ENCODE measurements at regions not wholly inside any gene's neighbourhood (a gene's known extent, or its start where the extent isn't known, plus 50 kb on each side); places are given as distances from the start of the nearest gene placed in this dataset.

DNA sequence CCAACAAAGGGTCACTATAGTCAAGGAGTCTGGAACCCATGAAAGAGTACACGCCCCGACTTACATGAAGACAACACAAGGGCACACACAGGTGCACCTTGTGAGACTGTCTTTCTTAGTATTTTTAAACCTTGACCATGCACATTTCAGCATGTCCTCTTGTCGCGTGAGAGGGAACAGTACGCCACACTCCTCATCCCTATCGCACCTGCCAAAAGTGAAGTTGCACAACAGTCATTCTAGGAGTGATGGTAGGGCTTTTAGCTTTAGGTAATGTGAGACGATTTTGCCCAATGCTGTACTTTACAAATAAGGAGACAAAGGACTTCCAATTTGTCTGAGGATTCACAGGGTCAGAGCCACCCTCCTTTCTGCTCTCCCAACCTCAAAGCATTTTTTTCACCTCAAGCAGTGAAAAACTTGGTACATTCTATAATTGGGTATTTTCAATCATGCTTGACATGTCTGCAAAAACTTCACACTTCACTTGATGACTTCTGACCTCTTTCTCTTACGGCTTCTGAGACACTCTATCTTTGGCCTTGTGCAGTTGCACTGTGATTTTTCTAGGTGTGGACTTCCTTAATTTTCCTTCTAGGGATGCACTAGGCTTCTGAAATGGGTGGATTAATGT, 173.9 kb upstream of the GRB10 start (continued):
- TF ChIP-seq ZNF532 (CRISPR knock-in tag; IDR thresholded peaks at IDR 0.05; ENCODE audit: borderline replicate concordance): no peak
- TF ChIP-seq, protein P1, sequence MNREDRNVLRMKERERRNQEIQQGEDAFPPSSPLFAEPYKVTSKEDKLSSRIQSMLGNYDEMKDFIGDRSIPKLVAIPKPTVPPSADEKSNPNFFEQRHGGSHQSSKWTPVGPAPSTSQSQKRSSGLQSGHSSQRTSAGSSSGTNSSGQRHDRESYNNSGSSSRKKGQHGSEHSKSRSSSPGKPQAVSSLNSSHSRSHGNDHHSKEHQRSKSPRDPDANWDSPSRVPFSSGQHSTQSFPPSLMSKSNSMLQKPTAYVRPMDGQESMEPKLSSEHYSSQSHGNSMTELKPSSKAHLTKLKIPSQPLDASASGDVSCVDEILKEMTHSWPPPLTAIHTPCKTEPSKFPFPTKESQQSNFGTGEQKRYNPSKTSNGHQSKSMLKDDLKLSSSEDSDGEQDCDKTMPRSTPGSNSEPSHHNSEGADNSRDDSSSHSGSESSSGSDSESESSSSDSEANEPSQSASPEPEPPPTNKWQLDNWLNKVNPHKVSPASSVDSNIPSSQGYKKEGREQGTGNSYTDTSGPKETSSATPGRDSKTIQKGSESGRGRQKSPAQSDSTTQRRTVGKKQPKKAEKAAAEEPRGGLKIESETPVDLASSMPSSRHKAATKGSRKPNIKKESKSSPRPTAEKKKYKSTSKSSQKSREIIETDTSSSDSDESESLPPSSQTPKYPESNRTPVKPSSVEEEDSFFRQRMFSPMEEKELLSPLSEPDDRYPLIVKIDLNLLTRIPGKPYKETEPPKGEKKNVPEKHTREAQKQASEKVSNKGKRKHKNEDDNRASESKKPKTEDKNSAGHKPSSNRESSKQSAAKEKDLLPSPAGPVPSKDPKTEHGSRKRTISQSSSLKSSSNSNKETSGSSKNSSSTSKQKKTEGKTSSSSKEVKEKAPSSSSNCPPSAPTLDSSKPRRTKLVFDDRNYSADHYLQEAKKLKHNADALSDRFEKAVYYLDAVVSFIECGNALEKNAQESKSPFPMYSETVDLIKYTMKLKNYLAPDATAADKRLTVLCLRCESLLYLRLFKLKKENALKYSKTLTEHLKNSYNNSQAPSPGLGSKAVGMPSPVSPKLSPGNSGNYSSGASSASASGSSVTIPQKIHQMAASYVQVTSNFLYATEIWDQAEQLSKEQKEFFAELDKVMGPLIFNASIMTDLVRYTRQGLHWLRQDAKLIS (CRISPR knock-in tag; IDR thresholded peaks at IDR 0.05; ENCODE audit: borderline replicate concordance): no peak
- no peak for TF ChIP-seq JAZF1 (CRISPR knock-in tag; IDR thresholded peaks at IDR 0.05)
- TF ChIP-seq, protein P2, sequence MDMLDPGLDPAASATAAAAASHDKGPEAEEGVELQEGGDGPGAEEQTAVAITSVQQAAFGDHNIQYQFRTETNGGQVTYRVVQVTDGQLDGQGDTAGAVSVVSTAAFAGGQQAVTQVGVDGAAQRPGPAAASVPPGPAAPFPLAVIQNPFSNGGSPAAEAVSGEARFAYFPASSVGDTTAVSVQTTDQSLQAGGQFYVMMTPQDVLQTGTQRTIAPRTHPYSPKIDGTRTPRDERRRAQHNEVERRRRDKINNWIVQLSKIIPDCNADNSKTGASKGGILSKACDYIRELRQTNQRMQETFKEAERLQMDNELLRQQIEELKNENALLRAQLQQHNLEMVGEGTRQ (CRISPR knock-in tag; IDR thresholded peaks at IDR 0.05): no peak
- no peak for TF ChIP-seq JUN (CRISPR knock-in tag; IDR thresholded peaks at IDR 0.05)
- TF ChIP-seq ZBTB21 (CRISPR knock-in tag; IDR thresholded peaks at IDR 0.05; ENCODE audit: borderline replicate concordance): no peak
- TF ChIP-seq TP53 (CRISPR knock-in tag; IDR thresholded peaks at IDR 0.05): no peak
- TF ChIP-seq PREB (CRISPR knock-in tag; IDR thresholded peaks at IDR 0.05; ENCODE audit: borderline replicate concordance): no peak
- TF ChIP-seq ZBTB43 (CRISPR knock-in tag; IDR thresholded peaks at IDR 0.05): no peak
- TF ChIP-seq RELA (CRISPR knock-in tag; IDR thresholded peaks at IDR 0.05; ENCODE audit: borderline replicate concordance): no peak

- peaks cover 18% of the 10 kb centered on the region for H3K36me3 Mint-ChIP-seq
- H3K27ac Mint-ChIP-seq: no peak overlapping the region
- H3K4me1 Mint-ChIP-seq: peaks cover 38% of the 10 kb centered on the region
- H3K4me3 Mint-ChIP-seq: no peak overlapping the region
- DNase-seq (ENCODE audit: low spot score): no peak
- peaks cover 20% of the 10 kb centered on the region for H3K9me3 Mint-ChIP-seq
- ATAC-seq: no peak
- ChIA-PET POLR2A (no interaction called here), CTCF (no interaction called here)
- TF ChIP-seq ZNF138 (CRISPR knock-in tag; conservative IDR thresholded peaks at IDR 0.05) (no peak), GTF2I (CRISPR knock-in tag; conservative IDR thresholded peaks at IDR 0.05) (no peak), GABPB1 (CRISPR knock-in tag; IDR thresholded peaks at IDR 0.05) (no peak), HMGXB4 (CRISPR knock-in tag; IDR thresholded peaks at IDR 0.05) (no peak), ZNF396 (CRISPR knock-in tag; IDR thresholded peaks at IDR 0.05; ENCODE audit: borderline replicate concordance) (no peak), RORB (CRISPR knock-in tag; IDR thresholded peaks at IDR 0.05) (no peak), ZNF232 (CRISPR knock-in tag; IDR thresholded peaks at IDR 0.05) (no peak)
- TF ChIP-seq, protein P3, sequence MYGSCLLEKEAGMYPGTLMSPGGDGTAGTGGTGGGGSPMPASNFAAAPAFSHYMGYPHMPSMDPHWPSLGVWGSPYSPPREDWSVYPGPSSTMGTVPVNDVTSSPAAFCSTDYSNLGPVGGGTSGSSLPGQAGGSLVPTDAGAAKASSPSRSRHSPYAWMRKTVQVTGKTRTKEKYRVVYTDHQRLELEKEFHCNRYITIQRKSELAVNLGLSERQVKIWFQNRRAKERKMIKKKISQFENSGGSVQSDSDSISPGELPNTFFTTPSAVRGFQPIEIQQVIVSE (CRISPR knock-in tag; IDR thresholded peaks at IDR 0.05; ENCODE audit: borderline replicate concordance): no peak
- TF ChIP-seq, protein P4, sequence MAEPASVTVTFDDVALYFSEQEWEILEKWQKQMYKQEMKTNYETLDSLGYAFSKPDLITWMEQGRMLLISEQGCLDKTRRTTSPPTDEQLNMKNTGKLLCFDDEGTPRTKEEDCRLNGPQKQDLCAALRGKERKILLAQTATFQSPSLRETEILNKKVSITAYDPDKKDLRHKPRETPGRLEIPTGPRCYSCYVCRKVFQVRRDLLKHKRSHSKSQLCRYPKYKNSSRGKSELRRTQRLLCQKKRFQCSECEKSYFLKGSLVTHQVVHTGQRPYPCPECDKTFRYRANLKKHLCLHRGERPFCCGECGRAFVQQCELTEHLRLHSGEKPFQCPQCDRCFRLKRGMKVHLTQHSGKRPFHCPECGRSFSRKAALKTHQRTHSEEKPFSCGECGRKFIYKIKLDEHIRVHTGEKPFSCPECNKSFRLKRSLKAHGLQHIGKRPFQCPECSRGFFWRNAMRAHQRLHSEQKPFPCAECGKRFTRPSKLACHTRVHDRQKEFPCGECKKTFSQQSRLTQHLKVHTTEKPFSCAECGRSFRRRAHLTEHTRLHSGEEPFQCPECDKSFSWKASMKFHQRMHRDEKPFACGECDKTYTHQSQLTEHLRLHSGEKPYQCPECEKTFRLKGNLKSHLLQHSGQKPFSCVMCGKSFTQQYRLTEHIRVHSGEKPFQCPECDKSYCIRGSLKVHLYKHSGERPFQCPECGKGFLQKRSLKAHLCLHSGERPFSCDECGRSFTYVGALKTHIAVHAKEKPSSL (CRISPR knock-in tag; conservative IDR thresholded peaks at IDR 0.05): no peak
- peaks cover 92% of the 10 kb centered on the region for H3K27me3 Mint-ChIP-seq (ENCODE audit: low read depth)
Observed at GRCh38 chr7:50954716-50955115, 172.0 kb upstream of the GRB10 start.

Data from WTC11 (cell line).